Thymus (tissue), 11 donors: ENCODE measurements at regions not wholly inside any gene's neighbourhood (a gene's known extent, or its start where the extent isn't known, plus 50 kb on each side); places are given as distances from the start of the nearest gene placed in this dataset.
"Not testable (repeated sequence)": the region's sequence is repeated elsewhere in the genome, so short reads cannot be mapped to it uniquely, and the experiment has no call there.

ENCODE experiments used
- DNase-seq, 9 donors: peaks; one replicate each; pipeline ENCODE4 v3.0.0-alpha.2; 2013; ENCODE audit warnings: low spot score in 9 of 9, low read depth in 6 of 9, missing footprints in 1 of 9
- H3K27ac ChIP-seq, 2 donors: one replicate each; pipeline ENCODE4 v1.5.1; 2013; ENCODE audit warnings: control low read depth in 1 of 2, low read depth in 1 of 2, low read length in 1 of 2, mild to moderate bottlenecking in 1 of 2, moderate library complexity in 1 of 2
- H3K27me3 ChIP-seq, 2 donors: one replicate each; pipeline ENCODE4 v1.5.1; 2013; ENCODE audit warnings: low read length in 1 of 2; ENCODE audit not compliant: control insufficient read depth in 2 of 2, insufficient read depth in 1 of 2
- H3K36me3 ChIP-seq, 2 donors: one replicate each; pipeline ENCODE4 v1.5.1; 2013; ENCODE audit warnings: low read length in 1 of 2, mild to moderate bottlenecking in 1 of 2, moderate library complexity in 1 of 2; ENCODE audit not compliant: control insufficient read depth in 2 of 2, insufficient read depth in 2 of 2
- H3K4me1 ChIP-seq, 2 donors: one replicate each; pipeline ENCODE4 v1.5.1; 2013; ENCODE audit warnings: low read length in 2 of 2; ENCODE audit not compliant: control insufficient read depth in 2 of 2, insufficient read depth in 2 of 2
- H3K4me3 ChIP-seq, 2 donors: one replicate each; pipeline ENCODE4 v1.5.1; 2013; ENCODE audit warnings: low read length in 2 of 2, control low read depth in 1 of 2, mild to moderate bottlenecking in 1 of 2
- H3K9me3 ChIP-seq, 2 donors: one replicate each; pipeline ENCODE4 v1.5.1; 2013; ENCODE audit warnings: low read length in 1 of 2, mild to moderate bottlenecking in 1 of 2; ENCODE audit not compliant: control insufficient read depth in 2 of 2, insufficient read depth in 1 of 2
- WGBS: extraction: QIAGEN DNeasy Blood & Tissue Kit; methylation state at CpG from one replicate; pipeline ENCODE4 v1.1.7; 2013; 5-methylcytosine and 5-hydroxymethylcytosine counted together
- donor health status: healthy.

DNA sequence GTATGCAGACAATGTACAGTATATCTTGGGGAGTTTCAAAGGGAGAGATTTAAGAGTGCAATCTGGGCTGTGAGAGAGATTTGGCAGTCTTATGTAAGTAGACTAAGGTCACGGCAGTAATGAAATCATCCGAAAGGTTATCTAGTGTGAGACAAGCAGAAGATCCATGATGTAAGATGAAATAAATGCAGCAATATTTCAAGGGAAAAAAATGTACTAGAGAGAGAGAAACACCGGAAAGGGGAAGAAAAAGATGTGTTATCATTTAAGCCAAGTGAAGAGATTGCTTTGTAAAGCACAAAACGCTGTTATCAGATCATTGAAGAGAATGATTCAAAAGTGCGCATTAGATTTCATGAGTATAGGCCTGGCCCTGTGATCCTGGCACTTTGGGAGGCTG is 88.4 kb upstream of the GUCY1A1 start:
- no peaks in the 10 kb centered on the region for H3K9me3 ChIP-seq
- no peak overlapping the region for H3K4me3 ChIP-seq
- peaks cover 0 to 3% of the 10 kb centered on the region in 2 donors for H3K4me1 ChIP-seq
- H3K27ac ChIP-seq: no peak overlapping the region
- DNase-seq: no peak
- no peaks in the 10 kb centered on the region for H3K27me3 ChIP-seq
- WGBS: 77% methylated on average over 5 of the region's 5 CpGs
- H3K36me3 ChIP-seq: no peaks in the 10 kb centered on the region

DNA sequence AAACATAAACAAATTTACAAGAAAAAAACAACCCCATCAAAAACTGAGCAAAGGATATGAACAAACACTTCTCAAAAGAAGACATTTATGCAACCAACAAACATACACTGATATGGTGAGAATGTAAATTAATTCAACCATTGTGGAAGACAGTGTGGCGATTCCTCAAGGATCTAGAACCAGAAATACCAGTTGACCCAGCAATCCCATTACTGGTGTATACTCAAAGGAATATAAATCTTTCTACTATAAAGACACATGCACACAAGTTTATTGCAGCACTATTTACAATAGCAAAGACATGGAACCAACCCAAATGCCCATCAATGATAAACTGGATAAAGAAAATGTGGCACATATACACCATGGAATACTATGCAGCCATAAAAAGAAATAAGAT is 92.3 kb upstream of the GUCY1A1 start:
- H3K9me3 ChIP-seq, H3K4me3 ChIP-seq, DNase-seq, H3K27ac ChIP-seq, H3K36me3 ChIP-seq, H3K27me3 ChIP-seq, H3K4me1 ChIP-seq: not testable (repeated sequence)
- WGBS: 100% methylated on average over 1 of the region's 1 CpG

DNA sequence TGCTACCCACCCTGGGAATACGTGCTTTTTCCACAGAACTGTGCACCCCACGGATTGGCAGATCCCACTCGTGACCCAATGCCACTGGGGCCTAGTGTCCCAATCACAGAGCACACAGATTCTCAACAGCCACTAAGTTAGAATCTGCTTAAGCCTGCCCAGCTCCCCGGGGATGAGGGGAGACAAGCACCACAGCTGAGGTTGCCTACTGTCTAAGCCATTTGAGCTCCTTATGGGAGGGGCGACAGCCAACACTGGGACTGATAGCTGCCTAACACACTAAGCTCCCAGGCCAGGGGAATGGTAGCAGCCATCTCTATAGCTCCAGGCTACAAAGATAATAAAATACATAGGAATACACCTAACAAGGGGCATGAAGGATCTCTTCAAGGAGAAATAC is 93.5 kb upstream of the GUCY1A1 start:
- 99% methylated on average over 5 of the region's 5 CpGs for WGBS
- no peaks in the 10 kb centered on the region for H3K36me3 ChIP-seq
- no peak overlapping the region for H3K4me3 ChIP-seq
- no peak for DNase-seq
- no peaks in the 10 kb centered on the region for H3K9me3 ChIP-seq
- H3K27me3 ChIP-seq: no peaks in the 10 kb centered on the region
- no peaks in the 10 kb centered on the region for H3K4me1 ChIP-seq
- H3K27ac ChIP-seq: no peak overlapping the region

DNA sequence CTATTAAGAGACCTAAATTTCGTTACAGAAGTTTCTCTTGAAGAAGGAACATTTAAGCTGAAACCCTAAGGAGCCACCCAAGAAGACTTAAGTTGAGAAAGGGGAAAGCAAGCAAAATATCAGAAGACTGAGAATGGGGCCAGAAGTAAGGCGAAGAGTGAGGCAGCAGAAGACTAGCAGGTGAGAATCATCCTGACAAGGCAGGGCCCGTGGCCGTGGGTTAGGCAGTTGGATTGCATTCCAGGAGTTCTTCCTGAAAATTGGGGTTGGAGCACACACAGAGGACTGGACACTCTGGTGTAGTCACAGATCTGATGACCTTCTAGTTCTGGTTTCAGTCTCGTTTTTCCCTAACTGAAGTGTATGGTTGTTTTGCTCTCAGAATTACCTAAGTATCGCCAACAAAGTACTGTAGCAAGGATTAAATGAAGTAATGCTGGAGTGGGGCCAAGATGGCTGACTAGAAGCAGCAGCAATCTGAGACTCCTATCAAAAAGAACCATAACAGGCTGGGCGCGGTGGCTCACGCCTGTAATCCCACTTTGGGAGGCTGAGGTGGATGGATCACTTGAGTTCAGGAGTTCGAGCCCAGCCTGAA is 94.4 kb upstream of the GUCY1A1 start:
- Histone ChIP-seq H3K9me3 (no peaks in the 10 kb centered on the region), H3K36me3 (no peaks in the 10 kb centered on the region), H3K4me1 (no peaks in the 10 kb centered on the region), H3K27me3 (no peaks in the 10 kb centered on the region), H3K4me3 (no peak overlapping the region), H3K27ac (no peak overlapping the region)
- DNase-seq: no peak
- 92% methylated on average over 10 of the region's 10 CpGs for WGBS

DNA sequence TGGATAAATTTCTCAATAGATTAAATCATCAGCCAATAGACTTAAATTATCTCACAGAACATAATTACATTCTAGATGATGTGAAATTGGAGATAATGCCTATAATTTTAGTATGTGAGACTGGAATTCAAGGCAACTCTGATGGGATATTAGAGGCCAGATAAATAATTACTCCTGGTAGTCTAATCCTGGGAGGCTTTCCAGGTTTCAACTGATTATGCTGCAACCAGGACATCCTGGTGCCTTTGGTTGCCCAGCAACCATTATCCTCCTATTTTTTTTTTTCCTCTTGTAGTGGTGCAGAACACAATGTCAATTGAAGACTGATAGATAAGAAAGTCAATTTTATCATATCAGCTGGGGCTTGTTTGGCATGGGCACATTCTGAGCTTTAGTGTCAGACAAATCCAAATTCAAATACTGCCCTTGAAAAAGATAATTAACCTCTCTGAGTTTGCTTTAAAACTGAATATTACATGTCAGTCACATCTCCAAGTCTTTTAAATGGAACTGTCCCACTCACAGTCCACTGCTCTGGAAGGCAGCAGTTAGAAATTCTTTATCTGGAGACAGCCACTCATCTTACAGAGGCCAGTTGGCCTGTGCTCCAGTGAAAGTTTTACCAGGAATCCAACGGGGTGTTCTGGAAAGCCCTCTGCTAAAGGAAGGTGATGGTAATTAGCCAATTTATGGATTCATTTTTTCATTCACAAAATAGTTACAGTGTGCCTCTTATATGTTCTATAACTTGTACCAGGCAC is 95.3 kb upstream of the GUCY1A1 start:
- Histone ChIP-seq H3K36me3 (no peaks in the 10 kb centered on the region), H3K4me3 (no peak overlapping the region), H3K9me3 (no peaks in the 10 kb centered on the region), H3K27ac (no peak overlapping the region), H3K4me1 (no peaks in the 10 kb centered on the region), H3K27me3 (no peaks in the 10 kb centered on the region)
- WGBS: 94% methylated on average over 1 of the region's 1 CpG
- DNase-seq: no peak

DNA sequence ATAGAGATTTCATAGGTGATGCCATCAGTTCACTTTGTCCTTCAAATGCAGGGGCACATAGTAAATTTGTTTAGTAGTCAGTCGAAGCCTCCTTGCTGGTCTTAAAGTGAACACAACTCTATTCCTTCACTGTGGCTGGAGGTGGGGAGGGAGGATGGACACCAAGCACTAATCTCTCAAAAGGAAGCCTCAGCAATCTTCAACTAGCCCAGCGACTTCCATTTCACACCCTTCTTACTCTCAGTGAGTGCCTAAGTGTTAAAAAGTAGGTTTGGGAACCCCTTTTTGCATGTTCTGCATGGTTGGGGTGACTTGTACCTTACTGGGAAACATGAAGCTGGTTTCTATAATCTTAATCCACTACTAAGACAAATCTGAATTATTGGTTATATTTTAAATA is 96.0 kb upstream of the GUCY1A1 start:
- H3K9me3 ChIP-seq: no peaks in the 10 kb centered on the region
- no peaks in the 10 kb centered on the region for H3K36me3 ChIP-seq
- no peak overlapping the region for H3K4me3 ChIP-seq
- 95% methylated on average over 2 of the region's 2 CpGs for WGBS
- no peak overlapping the region for H3K27ac ChIP-seq
- no peaks in the 10 kb centered on the region for H3K4me1 ChIP-seq
- no peaks in the 10 kb centered on the region for H3K27me3 ChIP-seq
- no peak for DNase-seq

DNA sequence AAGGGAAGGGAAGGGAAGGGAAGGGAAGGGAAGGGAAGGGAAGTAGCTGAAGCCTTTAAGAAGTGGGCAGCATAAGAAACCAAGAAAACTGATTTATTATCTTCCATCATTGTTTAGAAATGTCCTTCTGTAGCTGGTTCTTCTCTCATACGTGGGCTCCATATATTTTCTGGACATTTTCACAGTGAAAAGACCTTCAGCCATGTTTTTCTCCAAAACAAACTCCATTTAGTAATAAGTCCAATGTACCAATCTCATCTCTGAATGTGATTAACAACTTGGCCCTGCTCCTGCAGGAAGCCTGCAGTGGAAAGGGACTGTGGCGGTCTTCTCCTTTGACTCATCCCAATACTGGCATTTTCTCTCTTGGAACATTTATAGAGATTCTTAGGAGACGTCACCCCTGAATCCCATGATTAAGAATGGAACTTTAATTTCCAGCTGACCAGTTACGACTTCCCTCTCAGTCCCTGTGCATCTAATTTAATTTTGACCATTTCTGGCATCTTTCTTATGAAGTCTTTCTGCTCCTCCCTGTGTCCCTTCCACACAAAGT is 96.6 kb upstream of the GUCY1A1 start:
- Histone ChIP-seq H3K27me3 (no peaks in the 10 kb centered on the region), H3K4me1 (no peaks in the 10 kb centered on the region), H3K36me3 (no peaks in the 10 kb centered on the region), H3K9me3 (no peaks in the 10 kb centered on the region), H3K27ac (no peak overlapping the region), H3K4me3 (no peak overlapping the region)
- DNase-seq: no peak
- WGBS: 96% methylated on average over 4 of the region's 4 CpGs

DNA sequence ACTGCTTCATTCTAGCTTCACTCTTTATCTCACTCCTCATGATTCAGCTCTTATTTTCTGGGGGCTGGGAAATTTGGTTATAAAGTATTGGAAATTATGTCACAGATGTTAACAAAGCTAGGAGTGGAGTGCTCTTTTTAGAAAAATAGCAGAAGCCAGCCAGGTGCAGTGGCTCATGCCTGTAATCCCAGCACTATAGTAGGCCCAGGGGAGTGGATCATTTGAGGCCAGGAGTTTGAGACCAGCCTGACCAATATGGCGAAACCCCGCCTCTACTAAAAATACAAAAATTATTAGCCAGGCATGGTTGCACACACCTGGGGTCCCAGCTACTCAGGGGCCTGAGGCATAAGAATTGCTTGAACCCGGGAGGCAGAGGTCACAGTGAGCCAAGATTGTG is 97.2 kb upstream of the GUCY1A1 start:
- WGBS: 95% methylated on average over 3 of the region's 3 CpGs
- no peaks in the 10 kb centered on the region for H3K36me3 ChIP-seq
- no peak for DNase-seq
- no peaks in the 10 kb centered on the region for H3K4me1 ChIP-seq
- no peak overlapping the region for H3K27ac ChIP-seq
- no peak overlapping the region for H3K4me3 ChIP-seq
- H3K9me3 ChIP-seq: no peaks in the 10 kb centered on the region
- no peaks in the 10 kb centered on the region for H3K27me3 ChIP-seq

DNA sequence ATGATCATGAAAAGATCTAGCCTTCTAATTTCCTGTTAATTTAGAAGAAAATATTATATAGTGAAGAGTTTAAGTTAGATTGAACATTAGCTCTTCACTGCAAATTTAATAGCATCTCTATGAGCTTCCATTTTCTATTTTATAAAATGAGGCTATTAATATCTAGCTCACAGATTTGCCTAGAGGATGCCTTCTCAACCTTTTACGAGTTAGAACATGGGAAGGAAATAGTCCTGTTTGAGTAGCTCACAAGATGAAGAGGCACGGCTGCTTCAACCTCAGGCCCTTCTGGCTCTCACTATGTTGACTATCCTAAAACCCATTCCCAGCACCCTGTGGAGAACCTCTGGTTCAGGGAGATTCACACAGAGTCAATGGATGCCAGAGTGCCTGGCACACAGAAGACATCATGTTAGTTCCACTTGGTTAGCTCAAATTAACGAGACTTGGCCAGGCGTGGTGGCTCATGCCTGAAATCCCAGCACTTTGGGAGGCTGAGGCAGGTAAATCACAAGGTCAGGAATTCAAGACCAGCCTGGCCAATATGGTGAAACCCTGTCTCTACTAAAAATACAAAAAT is 97.9 kb upstream of the GUCY1A1 start:
- Histone ChIP-seq H3K4me1 (no peaks in the 10 kb centered on the region), H3K36me3 (no peaks in the 10 kb centered on the region), H3K4me3 (no peak overlapping the region), H3K27ac (no peak overlapping the region), H3K9me3 (no peaks in the 10 kb centered on the region), H3K27me3 (no peaks in the 10 kb centered on the region)
- no peak for DNase-seq
- WGBS: 98% methylated on average over 4 of the region's 4 CpGs
